ENCODE measurements at regions not wholly inside any gene's neighbourhood (a gene's known extent, or its start where the extent isn't known, plus 50 kb on each side); places are given as distances from the start of the nearest gene placed in this dataset.
"Not testable (repeated sequence)": the region's sequence is repeated elsewhere in the genome, so short reads cannot be mapped to it uniquely, and the experiment has no call there.

DNA sequence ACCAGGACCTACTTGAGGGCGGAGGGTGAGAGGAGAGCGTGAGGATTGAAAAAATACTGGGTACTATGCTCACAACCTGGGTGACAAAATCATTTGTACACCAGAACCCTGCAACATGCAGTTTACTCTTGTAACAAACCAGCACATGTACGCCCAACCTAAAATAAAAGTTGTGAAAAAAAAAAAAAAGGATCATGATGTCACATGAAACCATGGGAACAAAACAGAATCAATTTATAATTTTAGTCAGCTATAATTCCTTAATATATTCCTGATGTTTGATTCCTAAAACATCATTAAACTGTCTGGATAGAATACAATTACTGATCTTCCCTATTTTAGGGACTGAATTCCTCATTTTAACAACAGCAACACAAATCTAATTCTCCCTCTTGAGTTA, 160.6 kb upstream of the SPRY2 start:
- DNase-seq (ENCODE audit: low spot score), result no peak

DNA sequence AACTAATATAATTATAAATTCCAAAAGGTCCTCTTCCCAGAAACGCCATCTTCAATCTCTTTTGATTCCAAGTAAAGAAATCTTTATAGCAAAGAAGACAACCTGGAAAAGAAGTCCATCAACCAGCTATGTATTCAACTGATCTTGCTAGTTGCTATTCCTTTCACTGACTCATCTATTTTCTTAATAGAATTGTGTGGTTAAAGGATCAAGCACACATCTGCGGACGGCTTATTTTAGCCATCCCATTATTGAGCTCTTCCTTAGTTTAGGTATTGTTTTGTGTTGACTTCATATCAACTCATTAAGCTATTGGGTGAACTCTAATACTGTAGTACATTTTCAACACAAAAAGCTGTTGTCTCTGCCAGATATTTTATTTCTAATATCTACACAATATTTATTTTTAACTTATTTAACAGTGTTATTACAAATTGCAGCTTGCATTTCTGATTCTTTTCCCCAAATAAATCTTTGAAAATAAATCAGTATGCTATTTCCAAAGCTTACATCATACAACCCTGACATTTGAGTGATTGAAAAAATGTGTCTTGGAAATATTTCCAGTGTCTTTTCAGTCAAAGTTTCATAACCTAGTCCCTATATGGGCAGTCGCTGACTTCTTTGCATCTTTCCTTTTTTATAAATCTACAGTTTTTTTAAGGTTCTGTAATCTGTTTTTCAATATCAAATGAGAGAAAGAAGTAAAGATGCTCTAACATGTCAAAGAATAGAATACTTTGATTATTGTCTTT, 158.8 kb upstream of the SPRY2 start:
- DNase-seq (ENCODE audit: low spot score), result no peak

DNA sequence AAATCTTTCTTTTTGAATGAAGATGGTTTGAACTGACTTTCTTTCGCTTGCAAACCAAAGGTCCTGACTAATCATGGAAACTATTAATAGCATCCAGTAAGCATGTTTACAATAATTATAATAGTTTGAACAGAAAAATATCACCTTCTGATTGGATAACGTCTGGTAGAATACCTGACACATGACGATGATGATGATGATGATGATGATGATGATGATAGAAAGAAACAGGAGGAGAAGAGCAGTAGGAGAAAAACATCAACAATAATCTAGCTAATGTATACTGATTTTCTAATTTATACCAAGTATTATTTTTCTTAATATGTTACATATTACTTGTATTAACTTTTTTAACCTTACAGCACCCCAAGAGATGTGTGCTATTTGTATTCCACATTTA, 157.5 kb upstream of the SPRY2 start:
- no peak for DNase-seq (ENCODE audit: low spot score)

DNA sequence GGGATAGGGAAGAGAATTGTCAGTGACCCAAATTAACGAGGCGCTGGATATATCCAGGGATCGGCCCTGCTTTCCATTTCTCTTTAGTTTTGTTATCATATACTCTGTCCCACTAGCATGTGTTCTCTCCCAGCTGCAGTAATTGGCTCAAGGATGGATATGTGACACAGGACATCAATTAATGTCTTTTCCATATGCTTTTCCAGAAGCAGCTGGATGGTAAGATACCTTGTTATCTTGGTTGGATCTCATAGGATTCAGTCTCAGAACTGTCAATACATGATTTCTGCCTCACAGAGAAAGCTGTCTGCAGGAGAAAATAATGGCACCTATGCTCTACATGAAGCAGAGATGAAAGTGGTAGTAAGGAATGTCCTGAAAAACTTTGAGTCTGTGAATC, 157.1 kb upstream of the SPRY2 start:
- DNase-seq (ENCODE audit: low spot score), result no peak

DNA sequence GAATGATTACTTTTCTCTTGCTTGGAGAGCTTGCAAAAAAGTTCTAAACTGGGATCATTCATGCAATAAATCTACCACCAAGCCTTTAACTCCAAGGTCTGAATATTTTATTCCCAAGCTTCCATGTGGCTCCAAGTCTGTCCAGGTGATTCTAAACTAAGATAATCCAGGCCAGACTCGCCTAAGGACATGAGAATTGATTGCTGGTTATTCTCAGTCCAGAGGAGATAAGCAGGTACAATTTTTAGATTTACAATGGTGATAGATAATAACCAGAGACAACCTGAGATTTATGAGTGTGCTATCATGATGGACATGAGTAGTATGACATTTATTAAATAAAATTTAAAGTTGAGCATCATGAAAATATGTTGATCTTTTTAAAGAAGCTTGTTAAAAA, 156.5 kb upstream of the SPRY2 start:
- no peak for DNase-seq (ENCODE audit: low spot score)

DNA sequence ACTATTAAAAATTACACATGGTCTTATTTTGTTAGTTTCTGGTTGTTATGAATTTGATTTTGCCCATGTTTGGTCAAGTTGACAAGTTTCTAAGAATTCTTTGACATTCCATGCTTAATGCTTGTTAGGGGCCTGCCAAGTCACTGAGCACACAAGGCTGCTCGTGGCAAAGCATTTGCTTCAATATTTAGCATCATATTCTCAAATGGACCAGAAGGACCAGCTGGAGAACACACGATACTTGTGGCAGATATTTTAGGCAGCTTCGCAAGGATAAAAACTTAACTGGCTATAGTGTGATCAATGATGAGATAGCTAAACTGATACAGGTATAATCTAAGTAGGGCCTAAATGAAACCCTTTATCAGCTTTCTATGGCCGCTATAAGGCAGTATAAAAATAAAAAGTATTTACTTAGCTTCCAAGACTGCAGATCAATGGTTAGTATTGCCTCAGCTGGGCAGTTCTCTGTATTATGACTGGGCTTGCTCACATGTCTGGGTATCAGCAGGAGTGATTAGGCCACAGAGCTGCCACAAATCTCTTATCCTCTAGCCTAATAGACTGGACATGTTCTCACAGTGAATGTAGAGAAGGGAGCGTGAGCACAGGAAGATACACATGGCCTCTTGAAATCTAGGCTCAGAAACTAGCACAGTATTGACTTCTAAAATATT, 155.9 kb upstream of the SPRY2 start:
- DNase-seq (ENCODE audit: low spot score), result no peak

DNA sequence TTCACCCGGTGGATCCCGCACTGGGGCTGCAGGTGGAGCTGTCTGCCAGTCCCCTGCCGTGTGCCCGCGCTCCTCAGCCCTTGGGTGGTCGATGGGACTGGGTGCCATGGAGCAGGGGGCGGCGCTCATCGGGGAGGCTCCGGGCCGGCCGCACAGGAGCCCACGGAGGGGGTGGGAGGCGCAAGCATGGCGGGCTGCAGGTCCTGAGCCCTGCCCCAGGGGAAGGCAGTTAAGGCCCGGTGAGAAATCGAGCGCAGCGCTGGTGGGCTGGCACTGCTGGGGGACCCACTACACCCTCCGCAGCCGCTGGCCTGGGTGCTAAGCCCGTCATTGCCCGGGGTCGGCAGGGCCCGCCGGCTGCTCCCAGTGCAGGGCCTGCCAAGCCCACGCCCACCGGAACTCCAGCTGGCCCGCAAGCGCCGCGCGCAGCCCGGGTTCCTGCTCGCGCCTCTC, 149.6 kb upstream of the SPRY2 start:
- not testable (repeated sequence) for DNase-seq (ENCODE audit: low spot score)

DNA sequence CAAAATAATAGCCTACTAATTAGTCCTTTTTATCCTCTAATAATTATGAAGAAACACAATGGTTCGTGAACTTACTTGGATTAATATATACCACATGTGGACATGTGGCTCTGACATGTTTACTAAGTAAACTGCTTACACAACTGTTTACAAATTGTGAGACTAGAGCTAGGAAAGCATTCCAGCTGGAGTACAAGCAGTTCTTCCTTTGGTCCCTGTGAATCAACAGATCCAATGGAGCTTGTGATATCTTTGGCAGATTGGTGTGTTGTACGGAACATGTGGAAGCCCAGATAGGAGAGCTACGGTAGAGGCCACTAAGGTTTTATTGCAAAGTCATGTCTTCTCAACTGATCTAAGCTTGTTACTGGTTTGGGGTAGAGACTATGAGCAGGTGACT, 145.5 kb upstream of the SPRY2 start:
- DNase-seq (ENCODE audit: low spot score), result no peak

DNA sequence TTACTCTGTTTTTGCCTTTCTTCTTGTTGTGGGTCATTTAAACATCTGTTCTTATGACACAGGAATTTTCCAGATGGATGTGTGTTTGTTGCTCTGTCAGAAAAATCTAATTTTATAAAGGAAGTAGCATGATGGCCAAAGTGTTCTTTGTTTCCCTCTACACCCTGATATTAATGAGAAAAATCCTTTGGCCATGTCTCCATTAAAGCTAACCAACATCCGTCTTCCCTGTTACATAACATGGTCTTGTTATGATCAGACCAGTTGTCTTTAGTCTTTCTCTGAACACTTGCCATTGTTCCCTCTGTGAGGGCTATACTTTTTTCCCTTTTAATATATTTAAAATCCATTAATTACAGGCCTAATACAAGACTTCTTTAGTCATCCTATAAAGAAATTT, 142.2 kb upstream of the SPRY2 start:
- no peak for DNase-seq (ENCODE audit: low spot score)

DNA sequence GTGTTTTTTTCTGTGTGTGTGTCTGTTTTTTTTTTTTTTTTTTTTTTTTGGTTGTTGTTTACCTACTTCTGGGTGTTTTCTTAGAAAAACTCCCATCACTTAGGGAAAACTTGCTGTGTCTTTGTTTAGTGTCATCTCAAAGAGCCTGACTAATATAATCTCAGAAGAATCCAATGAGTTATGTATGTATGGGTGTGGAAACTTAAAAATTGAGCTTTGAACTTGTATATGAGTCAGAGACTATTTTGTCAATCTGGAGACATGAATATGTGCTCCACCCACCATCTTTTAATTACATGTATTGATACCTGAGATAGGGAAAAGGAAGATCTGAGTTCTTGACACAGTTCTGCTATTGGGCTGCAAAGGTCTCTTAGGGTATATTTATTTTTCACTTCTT, 140.7 kb upstream of the SPRY2 start:
- no peak for DNase-seq (ENCODE audit: low spot score)

DNA sequence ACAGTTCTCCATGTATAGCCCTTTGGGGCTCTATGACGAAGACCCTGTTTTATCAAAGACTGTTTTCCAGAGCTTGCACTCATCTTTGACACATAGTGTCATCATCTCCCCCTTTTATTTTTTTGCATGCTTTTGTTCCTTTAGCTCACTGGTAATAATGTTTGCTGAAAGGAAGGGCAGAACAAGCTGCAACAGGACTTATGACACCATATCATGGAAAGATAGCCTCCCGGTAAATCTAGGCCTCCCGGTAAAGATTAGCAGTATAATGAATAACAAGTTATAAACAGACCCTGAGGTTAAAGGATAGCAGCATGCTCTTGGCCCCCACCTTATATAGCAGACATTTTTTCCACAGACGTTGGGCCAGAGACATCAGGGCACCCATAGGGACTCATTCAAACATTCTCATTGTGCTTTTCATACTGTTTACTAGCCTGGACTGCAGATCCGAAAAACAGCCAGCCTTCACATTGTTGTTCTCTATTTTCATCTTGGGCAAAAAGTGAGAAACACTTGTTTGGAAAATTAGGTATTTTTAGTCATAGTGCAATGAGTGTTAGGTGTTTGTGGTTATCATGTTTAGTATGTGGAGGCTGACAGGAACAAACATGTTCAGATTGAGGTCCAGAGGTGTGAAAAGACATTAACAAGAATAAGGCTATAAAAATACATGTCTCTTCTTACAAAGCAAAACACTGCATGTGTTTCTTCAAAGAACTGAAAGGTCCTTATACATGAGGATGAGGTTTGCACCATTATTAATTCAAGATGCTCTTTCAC, 136.9 kb upstream of the SPRY2 start:
- DNase-seq (ENCODE audit: low spot score), result no peak

DNA sequence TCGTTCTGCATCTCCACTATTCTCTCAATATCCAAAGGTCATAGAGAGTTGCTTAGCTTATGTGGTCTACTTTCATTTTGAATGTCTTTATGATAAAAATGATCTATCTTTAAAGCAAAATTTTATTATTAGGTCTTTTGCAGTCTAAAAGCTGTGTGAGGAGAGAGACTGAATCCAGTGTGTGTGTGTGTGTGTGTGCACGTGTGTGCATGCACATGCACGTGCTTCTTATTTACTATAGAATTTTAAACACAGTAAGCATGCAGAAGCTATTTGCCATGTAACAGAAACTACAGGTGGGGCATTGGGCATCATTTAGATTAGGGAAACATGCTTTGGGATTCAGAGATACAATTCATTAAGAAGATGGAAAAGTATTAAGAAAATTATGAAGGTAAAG, 136.0 kb upstream of the SPRY2 start:
- no peak for DNase-seq (ENCODE audit: low spot score)

DNA sequence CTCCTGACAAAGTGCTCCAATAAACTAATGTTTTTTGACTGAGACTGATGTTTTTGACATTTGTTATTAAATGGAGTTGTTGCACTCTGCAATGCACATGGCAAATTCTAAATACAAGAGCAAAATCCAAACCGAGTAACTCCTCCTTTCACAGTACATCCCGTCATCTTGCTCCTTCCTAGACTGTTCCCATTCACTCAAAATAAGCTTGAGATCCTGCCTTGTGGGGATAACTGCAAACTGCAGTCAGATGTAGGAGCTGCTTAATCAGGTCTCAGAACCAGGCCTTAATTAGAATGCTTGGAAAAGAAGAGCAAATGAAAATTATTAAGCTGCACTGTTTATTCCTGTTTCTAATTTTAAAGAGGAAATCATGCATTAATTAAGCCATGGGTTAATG, 134.8 kb upstream of the SPRY2 start:
- no peak for DNase-seq (ENCODE audit: low spot score)

DNA sequence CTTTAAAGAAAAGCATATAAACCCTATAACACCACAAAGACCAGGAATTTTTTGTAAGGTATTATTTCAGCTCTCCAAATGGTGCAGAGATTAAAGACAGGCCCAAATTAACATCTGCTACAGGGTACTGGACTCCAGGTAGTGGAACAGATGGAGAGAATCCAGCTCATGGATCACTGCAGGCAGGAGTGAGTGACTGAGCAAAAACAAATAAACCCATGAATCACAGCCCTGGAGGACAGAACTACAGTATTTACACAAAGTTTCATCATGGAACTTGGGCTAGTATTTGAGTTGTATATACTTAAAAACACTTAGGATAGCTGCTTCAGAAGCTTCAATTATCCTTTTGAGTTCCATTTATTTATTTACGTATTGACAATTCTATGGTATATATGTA, 132.8 kb upstream of the SPRY2 start:
- DNase-seq (ENCODE audit: low spot score), result no peak

DNA sequence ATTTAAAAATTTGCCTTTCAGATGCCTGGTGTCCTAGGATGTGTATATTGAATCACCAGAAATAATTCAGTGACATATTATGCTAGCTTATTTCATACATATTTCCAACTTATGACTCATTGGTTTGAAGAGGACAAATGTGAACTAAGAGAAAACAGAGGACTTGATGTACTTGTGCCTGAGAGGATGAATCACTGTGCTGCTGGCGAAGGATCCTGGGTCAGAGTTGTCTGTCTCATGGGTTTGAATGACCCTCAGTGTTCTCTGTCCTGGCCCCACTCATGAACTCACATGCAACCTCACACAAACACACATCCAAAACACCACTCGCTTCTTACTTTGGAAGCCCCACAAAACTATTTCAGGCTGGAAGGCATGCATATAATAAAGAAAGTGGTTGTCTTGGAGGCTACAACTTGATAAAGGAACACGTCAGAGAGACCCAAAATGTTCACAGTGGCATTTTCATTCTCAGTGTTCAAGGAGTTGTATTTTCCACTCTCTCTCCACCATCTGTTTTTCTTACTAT, 129.0 kb upstream of the SPRY2 start:
- DNase-seq (ENCODE audit: low spot score), result no peak

DNA sequence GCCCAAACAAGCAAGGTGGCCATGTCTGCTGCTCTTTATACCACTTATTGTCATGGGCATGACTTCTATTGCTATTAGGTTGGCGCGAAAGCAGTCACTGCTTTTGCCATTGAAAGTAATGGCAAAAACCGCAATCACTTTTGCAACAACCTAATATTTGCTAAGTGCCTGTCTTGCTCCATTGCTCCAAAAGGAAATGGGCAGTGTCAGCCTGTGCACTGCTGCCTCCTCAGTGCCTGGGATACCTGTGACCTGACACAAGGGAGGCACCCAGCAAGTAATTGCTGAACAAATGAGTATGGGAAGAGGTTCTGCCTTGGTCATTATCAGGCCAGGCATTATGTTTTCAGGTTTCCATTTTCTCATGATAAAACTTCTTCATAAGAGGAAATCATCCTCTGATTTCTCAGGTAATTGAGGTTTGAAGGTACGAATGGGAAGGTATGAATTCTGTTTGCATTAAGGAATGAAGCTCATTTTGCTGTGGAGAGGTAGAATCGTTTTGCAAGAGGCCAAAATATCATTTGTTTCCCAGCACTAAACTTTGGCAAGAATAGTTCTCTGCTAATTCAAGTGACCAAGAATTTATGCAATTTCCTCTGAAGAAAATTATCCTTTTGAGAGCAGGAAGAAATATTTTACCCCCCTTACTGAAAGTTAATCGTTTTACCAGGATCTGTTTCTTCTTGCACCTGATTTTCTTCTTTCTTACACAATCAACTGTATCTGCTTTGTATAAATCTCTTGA, 128.4 kb upstream of the SPRY2 start:
- no peak for DNase-seq (ENCODE audit: low spot score)

DNA sequence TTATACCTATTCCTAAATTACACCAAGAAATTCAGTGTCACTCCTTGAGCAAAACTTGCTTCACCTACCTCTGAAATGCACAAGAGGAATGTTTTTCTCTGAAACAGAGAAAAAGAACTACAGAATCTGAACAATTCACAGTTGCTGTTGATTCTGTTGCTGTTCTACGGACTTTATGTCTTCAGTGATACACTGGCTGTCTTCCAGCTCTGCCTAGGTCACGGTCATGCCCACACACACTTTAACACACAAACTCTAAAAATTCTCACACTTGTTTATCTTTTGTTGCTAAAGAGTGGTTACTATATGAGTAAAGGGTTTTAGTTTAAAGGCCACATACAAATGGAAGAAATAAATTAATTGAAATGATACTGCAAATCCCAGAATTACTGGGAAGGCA, 124.4 kb upstream of the SPRY2 start:
- no peak for DNase-seq (ENCODE audit: low spot score)

DNA sequence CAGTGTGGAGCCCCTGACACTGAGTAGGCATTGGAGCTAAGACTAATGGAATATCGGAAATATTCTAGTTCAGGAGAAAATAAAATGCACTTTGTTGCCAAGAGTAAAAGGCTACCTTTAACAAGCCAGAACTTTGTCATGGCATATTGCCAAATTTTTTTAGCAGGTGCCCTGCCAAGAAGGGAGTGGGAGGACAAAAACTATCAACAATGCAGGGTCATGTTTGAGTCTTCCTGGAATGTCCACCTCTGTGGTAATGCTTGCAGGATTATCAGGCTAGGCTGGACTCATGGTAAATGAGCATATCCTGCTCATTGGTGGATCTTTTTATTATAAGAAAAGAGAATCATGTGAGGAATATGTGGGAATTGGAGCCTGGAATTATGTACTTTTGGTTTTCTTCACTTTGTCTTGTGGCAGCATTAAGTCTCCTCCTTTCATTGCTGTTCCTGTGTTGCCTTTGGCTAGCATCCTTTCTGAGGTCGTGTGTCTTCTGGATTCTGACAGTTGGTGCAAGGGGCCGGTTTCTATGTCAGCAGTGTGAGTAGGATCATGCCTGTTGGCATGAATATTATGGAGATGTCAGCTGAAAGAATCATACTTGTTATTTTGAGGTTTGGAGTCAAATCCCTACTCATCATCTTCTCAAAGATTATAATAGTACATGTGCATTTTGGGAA, 122.9 kb upstream of the SPRY2 start:
- DNase-seq (ENCODE audit: low spot score), result no peak

DNA sequence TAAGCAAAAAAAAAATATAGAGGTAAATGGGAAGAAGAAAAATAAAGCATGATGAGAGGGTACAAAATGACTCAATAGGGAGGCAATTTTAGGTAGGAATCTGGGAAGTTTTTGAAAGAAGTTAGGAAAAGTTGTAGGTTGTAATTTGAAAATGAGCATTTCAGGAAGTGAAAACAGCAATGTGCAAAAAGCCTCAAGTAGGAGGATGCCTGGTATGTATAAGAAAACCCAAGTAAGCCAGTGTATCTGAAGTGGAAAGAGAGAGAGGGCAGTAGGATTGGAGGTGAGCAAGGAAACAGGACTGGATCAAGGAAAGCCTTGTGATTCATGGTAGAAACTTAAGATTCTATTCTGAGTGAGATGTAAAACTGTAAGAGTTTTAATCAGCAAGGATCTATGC, 121.6 kb upstream of the SPRY2 start:
- no peak for DNase-seq (ENCODE audit: low spot score)

DNA sequence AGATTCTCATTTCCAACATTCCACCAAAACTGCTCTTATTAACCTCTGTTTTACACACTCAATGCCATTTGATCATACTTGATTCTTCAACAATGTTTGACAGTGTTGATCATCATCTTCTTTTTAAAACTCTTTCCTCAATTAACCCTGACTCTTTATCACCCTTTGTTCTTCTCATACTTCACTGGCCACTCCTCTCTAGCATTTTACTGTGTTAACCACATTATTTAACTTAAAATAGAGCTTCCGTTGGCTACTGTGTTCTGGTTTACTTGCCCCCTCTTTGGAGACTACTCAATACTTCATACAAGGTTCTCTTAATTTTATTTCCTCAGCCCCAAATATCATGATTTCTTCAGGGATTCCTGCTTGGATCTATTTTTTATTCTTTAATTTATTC, 121.1 kb upstream of the SPRY2 start:
- DNase-seq (ENCODE audit: low spot score), result no peak

DNA sequence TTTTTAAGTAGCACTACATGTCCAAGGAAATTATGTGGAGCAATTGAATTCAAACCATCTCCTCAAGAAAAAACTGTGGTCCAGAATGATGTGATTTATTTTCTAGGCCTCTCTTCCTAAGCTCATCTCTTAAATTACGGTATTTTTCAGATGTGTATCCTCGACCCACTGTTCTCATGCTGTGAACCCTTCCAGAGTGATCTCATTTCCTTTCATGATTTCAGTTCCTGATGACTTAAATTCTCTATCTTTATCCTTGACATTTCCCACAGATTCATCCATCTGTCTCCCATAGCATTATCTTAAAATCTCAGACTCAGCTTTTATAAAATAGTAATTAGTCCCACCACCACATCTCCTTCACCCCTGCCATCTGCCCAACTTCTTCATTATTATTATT, 117.6 kb upstream of the SPRY2 start:
- no peak for DNase-seq (ENCODE audit: low spot score)

DNA sequence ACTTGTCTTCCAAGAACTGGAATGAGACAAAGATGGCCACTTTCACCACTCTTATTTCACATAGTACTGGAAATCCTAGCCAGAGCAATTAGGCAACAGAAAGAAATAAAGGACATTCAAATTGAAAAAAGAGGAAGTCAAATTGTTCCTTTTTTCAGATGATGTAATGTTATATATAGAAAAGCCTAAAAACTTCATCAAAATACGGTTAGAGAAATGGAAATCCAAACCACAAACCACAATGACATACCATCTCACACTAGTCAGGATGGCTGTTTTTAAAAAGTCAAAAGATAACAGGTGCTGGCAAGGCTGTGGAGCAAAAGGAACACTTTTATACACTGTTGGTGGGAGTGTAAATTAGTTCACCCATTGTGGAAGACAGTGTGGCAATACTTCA, 113.3 kb upstream of the SPRY2 start:
- DNase-seq (ENCODE audit: low spot score), result no peak
